ENCODE measurements at regions not wholly inside any gene's neighbourhood (a gene's known extent, or its start where the extent isn't known, plus 50 kb on each side); places are given as distances from the start of the nearest gene placed in this dataset.

DNA sequence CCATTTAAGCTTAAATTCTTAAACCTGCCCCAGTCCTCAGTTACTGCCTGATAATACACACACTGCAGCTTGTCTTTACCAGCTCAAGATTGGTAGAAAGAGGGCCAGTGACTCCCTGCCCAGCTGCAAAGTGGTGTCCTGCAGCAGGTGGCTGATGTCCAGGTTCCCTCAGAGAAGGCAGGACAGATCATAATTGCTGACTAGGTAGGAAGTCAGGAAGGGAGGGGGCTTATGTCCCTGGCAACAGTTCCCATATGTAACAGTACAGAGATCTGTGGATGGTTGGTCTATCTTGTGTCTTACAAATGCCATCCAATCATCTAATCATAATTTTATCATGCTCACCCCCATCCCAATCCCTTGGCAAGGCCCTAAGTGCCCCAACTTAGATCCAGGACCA, 492.1 kb upstream of the PPP2R3A start:
- no peak for TF ChIP-seq POLR2A (IDR thresholded peaks at IDR 0.05)
- no peak for TF ChIP-seq POLR2AphosphoS5 (IDR thresholded peaks at IDR 0.05)
- TF ChIP-seq, protein P1, sequence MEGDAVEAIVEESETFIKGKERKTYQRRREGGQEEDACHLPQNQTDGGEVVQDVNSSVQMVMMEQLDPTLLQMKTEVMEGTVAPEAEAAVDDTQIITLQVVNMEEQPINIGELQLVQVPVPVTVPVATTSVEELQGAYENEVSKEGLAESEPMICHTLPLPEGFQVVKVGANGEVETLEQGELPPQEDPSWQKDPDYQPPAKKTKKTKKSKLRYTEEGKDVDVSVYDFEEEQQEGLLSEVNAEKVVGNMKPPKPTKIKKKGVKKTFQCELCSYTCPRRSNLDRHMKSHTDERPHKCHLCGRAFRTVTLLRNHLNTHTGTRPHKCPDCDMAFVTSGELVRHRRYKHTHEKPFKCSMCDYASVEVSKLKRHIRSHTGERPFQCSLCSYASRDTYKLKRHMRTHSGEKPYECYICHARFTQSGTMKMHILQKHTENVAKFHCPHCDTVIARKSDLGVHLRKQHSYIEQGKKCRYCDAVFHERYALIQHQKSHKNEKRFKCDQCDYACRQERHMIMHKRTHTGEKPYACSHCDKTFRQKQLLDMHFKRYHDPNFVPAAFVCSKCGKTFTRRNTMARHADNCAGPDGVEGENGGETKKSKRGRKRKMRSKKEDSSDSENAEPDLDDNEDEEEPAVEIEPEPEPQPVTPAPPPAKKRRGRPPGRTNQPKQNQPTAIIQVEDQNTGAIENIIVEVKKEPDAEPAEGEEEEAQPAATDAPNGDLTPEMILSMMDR (IDR thresholded peaks at IDR 0.05): no peak
- no peak for TF ChIP-seq EP300 (IDR thresholded peaks at IDR 0.05)
- no peaks in the 10 kb centered on the region for H3K27me3 ChIP-seq
- no peaks in the 10 kb centered on the region for H3K9me3 ChIP-seq
- H3K36me3 ChIP-seq: no peaks in the 10 kb centered on the region
- no peak overlapping the region for H3K27ac ChIP-seq
- ATAC-seq: no peak
- no peak overlapping the region for H3K4me3 ChIP-seq
- no peaks in the 10 kb centered on the region for H3K4me1 ChIP-seq

DNA sequence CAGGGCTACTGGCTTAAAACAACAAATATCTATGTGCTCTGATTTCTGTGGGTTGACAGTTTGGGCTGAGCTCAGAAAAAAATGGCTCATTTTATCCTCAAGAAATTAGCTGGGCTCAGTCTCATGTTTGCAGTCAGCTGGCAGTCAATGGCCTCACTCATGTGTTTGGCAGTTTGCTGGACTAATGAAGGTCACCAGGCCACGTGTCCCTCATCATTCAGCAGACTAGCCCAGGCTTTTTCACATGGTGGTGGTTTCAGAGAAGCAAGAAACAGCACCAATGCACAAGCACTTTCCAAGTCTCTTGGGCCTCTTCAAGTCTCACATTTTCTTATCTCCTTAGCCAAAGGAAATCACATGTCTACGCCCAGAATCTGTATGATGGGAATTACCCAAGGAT, 478.3 kb upstream of the PPP2R3A start:
- 71% methylated on average over 1 of the region's 2 CpGs; no CpG with 5 or more reads in 1 of the 2 donors for WGBS, 2 donors (ENCODE audit: low coverage in 1 of 2)
- Histone ChIP-seq H3K27me3 (no peaks in the 10 kb centered on the region), H3K4me3 (no peak overlapping the region), H3K4me1 (no peaks in the 10 kb centered on the region), H3K36me3 (no peaks in the 10 kb centered on the region), H3K9me3 (no peaks in the 10 kb centered on the region), H3K27ac (no peak overlapping the region)
- no peak for TF ChIP-seq POLR2A (IDR thresholded peaks at IDR 0.05)
- TF ChIP-seq, protein P1 (IDR thresholded peaks at IDR 0.05): no peak
- no peak for TF ChIP-seq EP300 (IDR thresholded peaks at IDR 0.05)
- no peak for TF ChIP-seq POLR2AphosphoS5 (IDR thresholded peaks at IDR 0.05)
- ATAC-seq: no peak

DNA sequence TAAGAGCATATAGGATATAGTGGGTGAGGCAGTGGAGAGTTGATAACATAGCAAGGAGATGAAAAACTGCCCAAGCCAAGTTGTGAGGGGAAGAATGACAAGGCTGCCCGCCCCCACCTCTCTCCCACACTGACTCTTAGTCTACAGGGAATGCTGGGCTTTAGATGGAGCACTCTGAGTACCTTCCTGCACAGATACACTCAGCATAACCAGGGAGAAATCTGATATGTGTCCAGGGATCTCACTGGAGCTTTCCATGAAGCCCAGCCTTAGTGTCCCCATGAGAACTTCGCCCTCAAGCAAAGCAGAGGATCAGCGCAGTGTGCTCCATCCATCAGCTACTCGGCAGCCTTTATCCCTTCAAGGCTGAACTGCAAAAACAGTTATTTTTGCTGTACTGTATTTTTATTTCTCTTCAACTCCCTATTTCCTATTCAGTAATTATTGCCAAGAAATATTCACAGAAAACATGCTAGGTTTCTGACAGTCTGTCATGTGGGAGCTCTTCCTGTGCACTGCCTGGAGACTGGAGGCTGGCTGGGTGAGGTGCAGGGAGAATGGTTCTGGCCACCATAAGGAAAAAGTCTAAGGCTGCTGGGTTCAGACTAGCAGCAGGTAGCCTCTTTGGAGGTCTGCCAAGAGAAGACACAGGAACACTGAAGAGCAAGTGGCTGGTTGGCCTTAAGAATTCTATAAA, 475.2 kb upstream of the PPP2R3A start:
- no peaks in the 10 kb centered on the region for H3K9me3 ChIP-seq
- H3K36me3 ChIP-seq: no peaks in the 10 kb centered on the region
- H3K4me1 ChIP-seq: no peaks in the 10 kb centered on the region
- no peaks in the 10 kb centered on the region for H3K27me3 ChIP-seq
- H3K27ac ChIP-seq: no peak overlapping the region
- no peak overlapping the region for H3K4me3 ChIP-seq
- WGBS, 2 donors (ENCODE audit: low coverage in 1 of 2): 62 to 93% methylated on average over 2 to 3 of the region's 4 CpGs
- no peak for ATAC-seq
- no peak for TF ChIP-seq POLR2A (IDR thresholded peaks at IDR 0.05)
- TF ChIP-seq POLR2AphosphoS5 (IDR thresholded peaks at IDR 0.05): no peak
- no peak for TF ChIP-seq EP300 (IDR thresholded peaks at IDR 0.05)
- TF ChIP-seq, protein P1 (IDR thresholded peaks at IDR 0.05): no peak

DNA sequence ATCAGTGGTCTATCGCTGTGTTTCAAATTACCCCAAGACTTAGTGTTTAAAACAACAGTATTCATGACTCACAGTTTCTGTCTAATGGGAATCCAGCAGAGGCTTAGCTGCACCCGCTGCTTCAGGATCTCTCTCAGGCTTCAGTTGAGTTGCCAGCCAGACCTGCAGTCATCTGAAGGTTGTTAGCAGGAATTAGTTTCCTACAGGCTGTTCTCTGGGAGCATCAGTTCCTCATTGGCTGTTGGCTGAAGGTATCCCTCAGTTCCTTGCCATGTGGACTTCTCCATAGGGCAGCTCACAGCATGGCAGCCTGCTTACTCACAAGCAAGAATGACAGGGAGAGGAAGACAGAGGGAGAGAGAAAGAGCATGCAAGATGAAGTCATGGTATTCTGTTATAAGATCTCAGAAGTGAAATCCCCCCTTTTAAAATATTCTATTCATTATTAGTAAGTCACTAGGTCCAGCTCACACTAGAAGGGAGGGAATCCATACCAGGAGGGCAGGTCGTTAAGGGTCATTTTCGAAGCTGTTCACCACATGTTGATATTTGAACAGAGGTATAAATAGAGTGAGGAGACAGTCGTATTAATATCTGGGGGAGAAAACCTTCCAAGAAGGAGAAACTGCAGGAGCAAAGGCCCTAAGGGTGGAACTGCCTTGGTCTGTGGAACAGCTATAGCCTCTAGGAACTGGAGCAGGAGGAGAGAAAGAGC, 473.9 kb upstream of the PPP2R3A start:
- H3K36me3 ChIP-seq: no peaks in the 10 kb centered on the region
- H3K27ac ChIP-seq: no peak overlapping the region
- no peak for TF ChIP-seq POLR2AphosphoS5 (IDR thresholded peaks at IDR 0.05)
- TF ChIP-seq, protein P1 (IDR thresholded peaks at IDR 0.05): no peak
- no peak for TF ChIP-seq POLR2A (IDR thresholded peaks at IDR 0.05)
- TF ChIP-seq EP300 (IDR thresholded peaks at IDR 0.05): no peak
- H3K4me1 ChIP-seq: no peaks in the 10 kb centered on the region
- no peaks in the 10 kb centered on the region for H3K9me3 ChIP-seq
- WGBS, 2 donors (ENCODE audit: low coverage in 1 of 2): 65 to 70% methylated on average over 5 of the region's 5 CpGs
- no peak overlapping the region for H3K4me3 ChIP-seq
- no peak for ATAC-seq
- H3K27me3 ChIP-seq: no peaks in the 10 kb centered on the region

DNA sequence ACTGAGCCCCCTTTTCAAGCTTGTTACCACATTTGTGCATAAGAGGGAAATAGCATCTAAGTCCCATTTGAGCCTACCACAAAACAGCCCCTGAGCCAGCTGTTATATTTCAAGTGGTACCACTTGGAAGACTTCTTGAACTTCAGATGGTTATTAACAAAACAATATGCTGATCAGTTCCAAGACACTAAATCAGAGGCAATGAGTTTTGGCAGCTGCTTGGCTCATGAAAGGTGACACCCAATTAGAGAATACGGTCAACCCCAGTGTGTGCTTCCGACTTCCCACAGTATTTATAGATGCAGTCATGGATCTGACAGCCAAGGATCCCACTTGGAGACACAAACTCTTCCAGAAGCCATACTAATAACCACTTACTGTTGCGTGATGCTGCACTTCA, 469.6 kb upstream of the PPP2R3A start:
- no peak overlapping the region for H3K4me3 ChIP-seq
- no peaks in the 10 kb centered on the region for H3K27me3 ChIP-seq
- H3K4me1 ChIP-seq: no peaks in the 10 kb centered on the region
- WGBS, 2 donors (ENCODE audit: low coverage in 1 of 2): 29 to 52% methylated on average over 1 to 3 of the region's 3 CpGs
- TF ChIP-seq POLR2AphosphoS5 (IDR thresholded peaks at IDR 0.05) (no peak), EP300 (IDR thresholded peaks at IDR 0.05) (no peak), POLR2A (IDR thresholded peaks at IDR 0.05) (no peak)
- TF ChIP-seq, protein P1 (IDR thresholded peaks at IDR 0.05): no peak
- no peaks in the 10 kb centered on the region for H3K9me3 ChIP-seq
- no peak for ATAC-seq
- H3K36me3 ChIP-seq: no peaks in the 10 kb centered on the region
- no peak overlapping the region for H3K27ac ChIP-seq

All from gastroesophageal sphincter (tissue), 4 donors.